Cardiac fibroblast (primary cell): ENCODE measurements at regions not wholly inside any gene's neighbourhood (a gene's known extent, or its start where the extent isn't known, plus 50 kb on each side); places are given as distances from the start of the nearest gene placed in this dataset.
"Not testable (repeated sequence)": the region's sequence is repeated elsewhere in the genome, so short reads cannot be mapped to it uniquely, and the experiment has no call there.

Experiments used
- DNase-seq, 2 donors: peaks; one replicate each; pipeline versions ENCODE4 v3.0.0 to v3.0.0-alpha.2; 2010; ENCODE audit warnings: low read depth in 2 of 2
- H3K4me3 ChIP-seq, 2 donors: replicated peaks in 1 of 2; 1 replicate in 1 of 2; 2 replicates in 1 of 2; pipeline ENCODE4 v1.5.1; 2011; ENCODE audit warnings: low read depth in 2 of 2, low read length in 2 of 2, mild to moderate bottlenecking in 2 of 2, moderate library complexity in 1 of 2
- CTCF ChIP-seq: IDR thresholded peaks from one replicate; pipeline ENCODE4 v1.5.1; 2011; ENCODE audit warnings: low read depth, mild to moderate bottlenecking, low read length, inconsistent platforms

DNA sequence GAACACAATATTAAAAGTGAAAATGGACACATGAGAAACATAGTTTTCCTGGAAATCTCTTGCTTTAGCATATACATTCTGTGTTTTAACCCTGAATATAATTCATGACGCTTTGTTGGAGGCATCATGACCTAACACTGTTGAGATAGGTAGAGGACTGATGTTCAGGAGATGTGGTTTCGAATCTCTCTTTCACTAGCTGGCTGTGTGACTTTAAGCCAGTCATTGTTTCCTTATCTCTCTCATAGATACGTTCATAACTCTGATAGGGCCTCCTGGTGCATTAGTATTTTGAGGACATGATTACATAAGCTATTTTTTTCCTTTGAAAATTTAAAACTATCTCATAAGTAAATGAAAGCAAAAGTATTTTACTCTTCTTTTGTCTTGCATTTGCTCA is 179.0 kb upstream of the DTNA start:
- no peak for DNase-seq
- H3K4me3 ChIP-seq = no peak overlapping the region
- TF ChIP-seq CTCF = no peak

- H3K4me3 ChIP-seq, DNase-seq: not testable (repeated sequence)
Measured at GRCh38 chr18:34534642-34535041, 175.5 kb upstream of the DTNA start.

DNA sequence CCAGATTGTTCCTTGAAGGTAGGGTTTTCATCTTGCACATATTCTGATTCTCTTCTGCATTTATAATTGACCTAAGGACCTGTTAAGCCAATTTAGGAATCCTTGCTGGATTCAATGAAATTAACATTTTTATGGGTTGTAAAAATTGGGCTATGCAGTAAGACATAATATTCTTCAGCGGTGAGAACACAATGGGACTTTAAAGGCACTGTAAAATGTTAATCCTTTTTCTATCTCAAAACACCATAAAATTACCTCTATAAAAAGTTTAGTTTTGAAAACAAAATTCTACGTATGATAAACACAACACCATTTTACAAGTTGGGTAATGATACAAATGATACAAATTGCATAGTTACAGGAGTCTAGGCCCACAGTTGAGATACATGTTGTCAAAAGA is 169.2 kb upstream of the DTNA start:
- TF ChIP-seq CTCF = no peak
- H3K4me3 ChIP-seq = no peak overlapping the region
- DNase-seq = no peak

GRCh38 chr18:34542625-34543024 is 167.5 kb upstream of the DTNA start:
- H3K4me3 ChIP-seq = no peak overlapping the region
- DNase-seq = no peak
- TF ChIP-seq CTCF = no peak

DNA sequence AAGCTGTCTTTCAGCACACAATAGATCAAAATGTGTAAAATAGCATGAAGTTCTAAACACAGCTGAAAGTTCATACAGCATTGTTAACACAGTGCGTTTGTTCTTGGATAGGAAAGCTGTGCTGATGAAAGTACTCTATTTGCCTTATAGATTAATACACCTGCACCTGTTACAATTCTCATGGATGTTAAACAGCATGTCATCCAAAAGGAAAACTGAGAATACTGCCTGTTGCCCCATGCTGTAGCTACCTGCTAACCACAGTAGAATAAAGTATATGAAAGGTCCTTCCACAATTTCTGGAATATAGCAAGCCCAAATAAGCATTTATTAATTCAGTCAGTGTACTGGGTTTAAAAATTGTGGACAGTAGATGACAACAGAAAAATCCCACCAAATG is 166.7 kb upstream of the DTNA start:
- H3K4me3 ChIP-seq = no peak overlapping the region
- TF ChIP-seq CTCF = no peak
- no peak for DNase-seq

- DNase-seq = no peak
Measured at GRCh38 chr18:34543945-34544344, 166.2 kb upstream of the DTNA start.

DNA sequence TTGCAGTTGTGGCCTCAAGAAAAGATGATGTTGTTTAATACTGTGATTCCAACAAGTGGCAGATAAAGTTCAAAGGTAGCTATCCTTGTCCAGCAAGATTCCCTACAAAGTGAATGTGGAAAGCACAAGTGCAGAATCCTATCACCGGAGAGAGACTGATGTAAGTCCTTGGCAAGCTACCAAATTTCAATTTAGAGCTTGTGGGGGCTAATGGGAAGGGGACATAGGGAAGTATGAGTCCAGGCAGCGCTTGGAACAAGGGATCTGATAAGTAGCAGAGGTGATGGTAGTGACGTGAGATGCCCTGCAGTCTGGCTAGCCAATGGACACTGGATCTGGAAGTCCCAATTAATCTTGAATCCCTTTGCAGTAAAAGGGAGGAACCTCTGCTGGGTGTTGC is 165.2 kb upstream of the DTNA start:
- TF ChIP-seq CTCF = no peak
- no peak for DNase-seq
- H3K4me3 ChIP-seq = no peak overlapping the region

More at GRCh38 chr18:34543945-34544344, 166.2 kb upstream of the DTNA start:
- TF ChIP-seq CTCF = no peak
- no peak overlapping the region for H3K4me3 ChIP-seq
